Memory B cell (primary cell): ENCODE measurements at regions not wholly inside any gene's neighbourhood (a gene's known extent, or its start where the extent isn't known, plus 50 kb on each side); places are given as distances from the start of the nearest gene placed in this dataset.

Experiments
- ATAC-seq: fragments of 150-1000 bp; cut with Tn5 transposase; 2 replicates; pipeline ENCODE4 v1.10.0; 2021; ENCODE audit warnings: low read depth, mild to moderate bottlenecking, moderate library complexity
- DNase-seq, 2 donors: peaks; one replicate each; pipeline ENCODE4 v3.0.0; 2022; ENCODE audit warnings: low spot score in 2 of 2
- H3K27ac Mint-ChIP-seq: one replicate; pipeline ENCODE4 v1.8.0; 2022; ENCODE audit warnings: mild to moderate bottlenecking, moderate library complexity, mixed read lengths
- H3K27me3 Mint-ChIP-seq: one replicate; pipeline ENCODE4 v1.8.0; 2022; ENCODE audit warnings: mixed read lengths
- H3K36me3 Mint-ChIP-seq: one replicate; pipeline ENCODE4 v1.8.0; 2022; ENCODE audit warnings: mild to moderate bottlenecking, mixed read lengths
- H3K4me1 Mint-ChIP-seq: one replicate; pipeline ENCODE4 v1.8.0; 2022; ENCODE audit warnings: mixed read lengths
- H3K4me3 Mint-ChIP-seq: one replicate; pipeline ENCODE4 v1.8.0; 2022; ENCODE audit warnings: mild to moderate bottlenecking, moderate library complexity, mixed read lengths
- H3K9me3 Mint-ChIP-seq: one replicate; pipeline ENCODE4 v1.8.0; 2022; ENCODE audit warnings: mixed read lengths

DNA sequence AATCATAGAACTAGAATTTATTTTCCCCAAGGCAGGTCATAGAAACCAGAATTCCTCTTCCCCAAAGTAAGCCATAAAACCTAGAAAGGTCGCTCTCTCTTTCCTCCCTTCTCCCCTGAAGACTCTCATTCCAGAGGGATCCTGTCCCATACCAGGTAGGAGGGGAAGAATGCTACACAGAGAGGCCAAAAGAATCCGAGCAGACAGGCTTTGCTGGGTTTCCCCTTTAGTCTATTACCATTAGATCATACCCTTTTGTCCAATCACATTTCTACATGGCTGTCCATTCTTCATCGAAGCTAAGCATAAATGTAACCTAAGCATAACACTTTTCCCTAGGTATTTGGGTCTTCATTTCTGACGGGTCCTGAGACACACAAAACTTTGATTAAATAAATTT lies 204.5 kb downstream of the SPTSSA start:
- no peaks in the 10 kb centered on the region for H3K4me1 Mint-ChIP-seq
- ATAC-seq (no peak), DNase-seq (no peak)
- H3K4me3 Mint-ChIP-seq = no peak overlapping the region
- H3K36me3 Mint-ChIP-seq = no peaks in the 10 kb centered on the region
- no peak overlapping the region for H3K27ac Mint-ChIP-seq
- no peaks in the 10 kb centered on the region for H3K9me3 Mint-ChIP-seq
- peaks cover 7% of the 10 kb centered on the region for H3K27me3 Mint-ChIP-seq

DNA sequence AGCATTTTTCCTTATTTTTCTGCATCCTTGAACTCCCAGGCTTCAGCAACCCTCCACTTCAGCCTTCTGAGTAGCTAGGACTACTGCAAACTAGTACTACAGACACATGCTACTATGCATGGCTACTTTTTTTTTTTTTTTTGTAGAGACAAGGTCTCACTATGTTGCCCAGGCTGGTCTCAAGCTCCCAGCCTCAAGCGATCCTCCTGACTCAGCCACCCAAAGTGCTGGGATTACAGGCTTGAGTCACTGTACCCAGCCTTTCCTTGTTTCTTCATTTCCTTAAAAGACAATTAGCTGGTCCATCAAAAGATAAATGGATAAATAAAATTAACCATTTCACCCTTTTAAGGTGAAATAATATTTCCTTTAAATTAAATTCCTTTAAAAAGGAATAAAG lies 205.8 kb downstream of the SPTSSA start:
- no peak overlapping the region for H3K4me3 Mint-ChIP-seq
- no peak for ATAC-seq
- no peaks in the 10 kb centered on the region for H3K9me3 Mint-ChIP-seq
- no peak for DNase-seq
- no peak overlapping the region for H3K27ac Mint-ChIP-seq
- H3K36me3 Mint-ChIP-seq = no peaks in the 10 kb centered on the region
- no peaks in the 10 kb centered on the region for H3K4me1 Mint-ChIP-seq
- peaks cover 7% of the 10 kb centered on the region for H3K27me3 Mint-ChIP-seq

DNA sequence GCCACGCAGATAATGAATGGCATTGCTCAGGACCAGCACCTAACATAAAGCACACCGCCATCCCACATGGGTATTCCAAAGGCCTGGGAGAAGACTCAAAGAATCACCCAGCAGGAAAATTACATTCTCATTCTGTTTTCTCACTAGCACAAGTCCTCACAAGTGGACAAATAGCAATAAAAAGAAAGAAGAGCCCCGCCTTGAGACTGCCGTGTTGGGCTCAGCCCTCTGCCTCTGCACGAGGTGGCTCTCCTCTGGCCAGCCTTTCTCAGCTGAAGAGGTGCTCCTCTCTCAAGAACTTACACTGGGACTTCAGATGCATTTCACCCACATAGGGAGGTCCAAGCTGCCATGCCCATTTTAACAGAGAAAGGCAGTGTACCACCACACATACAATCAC lies 207.5 kb downstream of the SPTSSA start:
- DNase-seq (no peak), ATAC-seq (no peak)
- Mint-ChIP-seq H3K4me1 (no peaks in the 10 kb centered on the region), H3K4me3 (no peak overlapping the region), H3K9me3 (no peaks in the 10 kb centered on the region), H3K27me3 (peaks cover 5% of the 10 kb centered on the region), H3K27ac (no peak overlapping the region), H3K36me3 (no peaks in the 10 kb centered on the region)

DNA sequence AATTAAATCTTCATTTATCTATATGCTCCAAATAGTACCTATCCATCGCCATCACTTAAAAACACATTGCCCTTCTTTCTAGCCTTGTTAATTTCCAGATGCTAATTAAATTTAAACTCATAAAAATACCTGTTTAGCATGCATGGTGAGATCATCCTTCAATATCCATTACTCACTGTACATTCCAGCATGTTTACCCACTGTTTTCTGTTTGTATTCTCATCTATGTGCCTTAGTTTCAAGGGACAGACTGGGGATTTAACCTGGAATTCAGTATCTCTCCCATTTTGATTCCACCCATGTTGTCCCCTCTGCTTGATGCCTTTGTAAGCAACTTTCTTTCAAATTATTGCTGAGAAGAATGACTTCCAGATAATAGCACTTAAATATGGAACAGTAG lies 208.0 kb downstream of the SPTSSA start:
- DNase-seq = no peak
- ATAC-seq = no peak
- no peak overlapping the region for H3K4me3 Mint-ChIP-seq

DNA sequence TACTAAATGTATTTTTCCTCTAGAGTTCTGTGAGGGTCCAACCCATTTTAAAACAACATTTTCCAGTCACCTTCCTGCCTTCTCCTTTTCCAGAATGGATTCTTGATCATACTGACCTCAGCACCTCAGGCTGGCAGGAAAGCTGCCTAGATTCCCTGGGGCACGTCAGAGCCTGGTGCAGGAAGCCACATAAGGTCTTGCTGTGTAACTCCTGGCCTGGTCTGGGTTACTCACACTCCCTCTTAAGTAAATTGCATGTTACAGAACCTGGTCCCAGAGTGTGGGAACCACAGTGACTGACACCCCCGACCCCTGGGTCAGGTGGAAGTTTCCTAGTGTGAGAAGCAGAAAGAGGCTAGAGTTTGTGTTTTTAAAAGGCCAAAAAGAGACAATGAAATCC lies 209.8 kb downstream of the SPTSSA start:
- DNase-seq (no peak), ATAC-seq (no peak)
- Mint-ChIP-seq H3K4me1 (no peaks in the 10 kb centered on the region), H3K27ac (no peak overlapping the region), H3K36me3 (no peaks in the 10 kb centered on the region), H3K4me3 (no peak overlapping the region), H3K27me3 (peaks cover 5% of the 10 kb centered on the region), H3K9me3 (no peaks in the 10 kb centered on the region)

More for the DNA sequence above, 208.0 kb downstream of the SPTSSA start:
- Mint-ChIP-seq H3K9me3 (no peaks in the 10 kb centered on the region), H3K4me1 (no peaks in the 10 kb centered on the region), H3K36me3 (no peaks in the 10 kb centered on the region), H3K27me3 (peaks cover 5% of the 10 kb centered on the region), H3K27ac (no peak overlapping the region)

DNA sequence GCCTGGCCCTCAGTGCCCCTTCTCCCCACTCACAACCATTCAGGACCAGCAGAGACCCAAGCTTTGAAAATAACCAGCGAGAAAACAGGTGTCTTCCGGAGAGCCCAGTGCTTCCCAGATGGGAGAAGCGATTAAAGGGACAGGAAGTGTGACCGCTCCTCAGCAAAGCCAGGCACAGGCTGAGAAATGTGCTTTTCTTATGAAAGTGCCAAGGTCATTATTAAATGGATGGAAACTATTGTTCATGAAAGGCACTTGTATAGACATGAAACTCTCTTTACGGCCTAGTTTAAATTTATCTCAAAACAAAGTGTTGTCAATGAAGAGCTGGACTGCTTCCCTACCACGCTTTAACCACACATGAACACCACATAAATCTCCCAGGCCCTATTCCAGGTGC lies 210.4 kb downstream of the SPTSSA start:
- H3K4me3 Mint-ChIP-seq = no peak overlapping the region
- H3K9me3 Mint-ChIP-seq = no peaks in the 10 kb centered on the region
- H3K27ac Mint-ChIP-seq = no peak overlapping the region
- H3K36me3 Mint-ChIP-seq = no peaks in the 10 kb centered on the region
- ATAC-seq (no peak), DNase-seq (no peak)
- no peaks in the 10 kb centered on the region for H3K4me1 Mint-ChIP-seq
- peaks cover 5% of the 10 kb centered on the region for H3K27me3 Mint-ChIP-seq

DNA sequence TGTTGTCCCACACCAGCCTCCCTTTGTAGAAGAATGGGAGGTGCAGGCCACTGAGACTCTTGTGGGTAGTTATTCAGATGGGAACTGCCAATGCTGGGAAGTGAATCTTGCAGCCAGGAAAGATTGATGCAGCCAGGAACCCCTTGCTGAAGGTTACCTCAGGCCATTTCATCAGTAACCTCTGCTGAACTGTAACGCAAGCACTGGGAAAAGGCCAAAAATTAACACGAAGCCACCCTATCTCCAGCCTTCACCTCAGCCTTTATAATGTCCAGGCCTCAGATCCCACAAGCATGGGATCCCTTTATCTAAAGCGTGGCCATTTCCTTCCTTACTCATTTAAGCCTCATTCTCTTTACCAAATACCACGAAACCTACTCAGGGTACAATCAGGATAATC lies 211.1 kb downstream of the SPTSSA start:
- DNase-seq = no peak
- Mint-ChIP-seq H3K9me3 (no peaks in the 10 kb centered on the region), H3K27me3 (peaks cover 8% of the 10 kb centered on the region), H3K36me3 (no peaks in the 10 kb centered on the region), H3K27ac (no peak overlapping the region), H3K4me1 (no peaks in the 10 kb centered on the region), H3K4me3 (no peak overlapping the region)
- no peak for ATAC-seq

DNA sequence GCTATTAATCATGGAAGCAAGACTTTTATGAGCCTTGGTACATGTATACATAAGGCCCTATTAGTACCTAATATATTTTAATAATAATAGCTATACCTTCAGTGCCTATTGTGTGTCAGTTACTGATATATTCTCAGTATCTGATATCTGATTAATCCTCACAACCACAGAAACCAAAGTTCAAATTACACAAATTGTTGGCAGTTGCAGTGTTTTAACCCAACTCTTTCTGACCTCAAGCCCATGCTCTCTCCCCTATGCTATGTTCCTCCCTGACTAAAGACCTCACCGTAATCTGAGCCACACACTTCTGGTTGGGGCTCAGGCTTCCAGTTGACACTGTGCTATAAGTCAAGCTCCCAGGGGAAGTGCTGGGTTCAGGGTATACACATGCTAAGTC lies 214.4 kb downstream of the SPTSSA start:
- Mint-ChIP-seq H3K4me1 (no peaks in the 10 kb centered on the region), H3K36me3 (no peaks in the 10 kb centered on the region), H3K27me3 (peaks cover 3% of the 10 kb centered on the region), H3K9me3 (peaks cover 1% of the 10 kb centered on the region), H3K27ac (no peak overlapping the region), H3K4me3 (no peak overlapping the region)
- DNase-seq (no peak), ATAC-seq (no peak)

DNA sequence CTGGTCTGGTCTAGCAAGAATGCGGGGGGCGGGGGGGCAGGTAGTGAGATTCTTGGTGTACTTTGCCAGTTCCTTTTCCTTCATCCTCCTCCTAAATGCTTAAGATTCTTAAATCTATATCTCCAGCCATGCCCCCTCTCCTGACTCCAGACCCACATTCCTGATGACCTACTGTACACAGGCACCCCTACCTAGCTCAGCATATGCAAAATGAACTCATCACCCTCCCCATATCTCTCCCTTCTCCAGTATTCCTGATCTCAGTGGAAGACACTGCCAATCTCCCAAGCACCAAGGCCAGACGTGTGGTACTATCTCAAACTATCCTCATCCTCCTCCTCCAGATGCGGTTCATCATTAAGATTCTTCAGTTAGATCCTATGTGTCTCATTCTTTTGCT lies 215.8 kb downstream of the SPTSSA start:
- no peak overlapping the region for H3K4me3 Mint-ChIP-seq
- ATAC-seq (no peak), DNase-seq (no peak)
- no peak overlapping the region for H3K27ac Mint-ChIP-seq
- H3K9me3 Mint-ChIP-seq = peaks cover 1% of the 10 kb centered on the region
- peaks cover 7% of the 10 kb centered on the region for H3K27me3 Mint-ChIP-seq
- no peaks in the 10 kb centered on the region for H3K36me3 Mint-ChIP-seq
- H3K4me1 Mint-ChIP-seq = no peaks in the 10 kb centered on the region

DNA sequence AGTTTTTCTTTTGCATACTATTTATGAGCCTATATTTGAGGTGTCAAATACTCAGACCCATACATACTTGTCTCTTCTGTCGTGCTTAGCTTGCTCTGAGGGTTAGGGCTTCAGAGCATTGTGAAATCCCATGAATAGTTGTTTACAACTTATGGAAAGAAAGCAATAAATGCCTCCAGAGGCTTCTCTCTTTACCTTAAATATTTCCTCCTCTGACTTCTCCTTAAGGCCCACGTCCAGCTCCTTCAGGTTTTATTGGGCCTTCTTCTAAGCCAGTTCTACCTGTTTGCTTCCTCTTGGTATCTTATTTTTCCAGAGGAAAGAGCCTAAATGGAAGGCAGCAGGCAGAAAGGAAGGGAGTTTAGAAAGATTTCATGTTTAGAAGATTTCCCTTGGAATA lies 218.6 kb downstream of the SPTSSA start:
- no peak for ATAC-seq
- no peak overlapping the region for H3K4me3 Mint-ChIP-seq
- H3K27me3 Mint-ChIP-seq = peaks cover 10% of the 10 kb centered on the region
- DNase-seq = no peak
- H3K9me3 Mint-ChIP-seq = peaks cover 1% of the 10 kb centered on the region
- no peak overlapping the region for H3K27ac Mint-ChIP-seq
- no peaks in the 10 kb centered on the region for H3K36me3 Mint-ChIP-seq
- no peaks in the 10 kb centered on the region for H3K4me1 Mint-ChIP-seq

DNA sequence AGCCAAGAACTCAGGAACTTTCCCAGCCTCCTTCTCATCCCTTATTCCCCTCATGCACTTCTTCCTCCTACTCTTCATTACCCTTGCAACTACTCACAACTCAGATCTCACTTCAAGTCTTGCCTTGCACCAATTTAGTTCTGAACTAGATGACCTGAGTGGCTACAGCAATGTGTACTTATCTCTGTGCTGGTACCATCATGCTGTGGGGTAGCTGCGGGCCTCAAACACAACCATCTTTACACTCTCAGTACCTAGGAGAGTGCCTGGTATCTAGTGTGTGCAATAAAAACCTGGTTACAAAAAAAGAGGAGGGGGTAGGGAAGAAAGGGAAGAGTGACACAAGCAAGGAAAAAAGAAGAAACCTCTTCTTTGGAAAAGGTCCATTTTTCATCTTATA lies 219.0 kb downstream of the SPTSSA start:
- Mint-ChIP-seq H3K4me3 (no peak overlapping the region), H3K27ac (no peak overlapping the region), H3K4me1 (no peaks in the 10 kb centered on the region), H3K36me3 (no peaks in the 10 kb centered on the region), H3K27me3 (peaks cover 10% of the 10 kb centered on the region), H3K9me3 (peaks cover 1% of the 10 kb centered on the region)
- no peak for DNase-seq
- no peak for ATAC-seq

DNA sequence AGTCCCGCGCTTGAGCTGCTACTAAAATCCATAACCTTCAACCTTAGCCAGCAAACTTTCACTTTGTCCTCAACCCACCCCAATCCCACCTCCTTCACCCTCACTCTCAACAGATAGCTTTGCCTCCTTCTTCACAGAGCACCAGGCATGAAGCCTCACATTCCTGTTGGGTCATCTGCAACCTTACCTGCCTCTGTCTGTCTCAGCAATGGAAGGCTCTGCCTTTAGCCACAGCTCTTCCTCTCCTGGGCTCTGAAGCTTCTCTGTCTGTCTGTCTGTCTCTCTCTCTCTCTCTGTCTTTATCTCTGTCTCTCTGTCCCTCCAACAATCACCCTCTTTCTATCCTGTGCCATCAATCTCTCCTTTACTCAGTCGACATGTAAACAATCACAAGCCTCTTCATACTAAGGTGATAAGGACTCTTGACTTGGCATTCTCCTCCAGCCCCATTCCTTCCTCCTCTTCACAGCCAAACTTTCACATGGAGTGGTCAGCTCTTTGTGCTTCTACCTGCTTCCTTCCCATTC lies 220.8 kb downstream of the SPTSSA start:
- H3K36me3 Mint-ChIP-seq = no peaks in the 10 kb centered on the region
- no peak overlapping the region for H3K27ac Mint-ChIP-seq
- H3K4me3 Mint-ChIP-seq = no peak overlapping the region
- ATAC-seq = no peak
- H3K27me3 Mint-ChIP-seq = peaks cover 10% of the 10 kb centered on the region
- DNase-seq = no peak
- peaks cover 1% of the 10 kb centered on the region for H3K9me3 Mint-ChIP-seq
- H3K4me1 Mint-ChIP-seq = no peaks in the 10 kb centered on the region

DNA sequence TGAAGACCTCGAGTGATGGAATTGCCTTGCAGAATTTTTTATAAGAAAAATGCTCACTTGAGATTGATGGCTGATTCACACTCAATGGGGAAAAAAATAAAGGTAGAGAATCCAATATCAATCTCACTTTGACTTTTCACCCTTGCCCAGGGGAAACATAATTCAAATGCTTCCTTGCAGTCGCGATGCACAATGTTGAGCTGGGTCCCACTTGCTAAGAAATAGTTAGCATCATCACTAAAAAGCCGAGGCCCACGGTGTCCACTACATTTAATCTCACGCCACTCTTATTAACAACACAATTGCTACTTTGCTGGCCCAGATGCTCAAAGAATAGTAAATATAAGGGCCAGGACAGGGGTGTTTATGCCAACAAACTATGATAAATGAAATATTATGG lies 223.4 kb downstream of the SPTSSA start:
- H3K4me1 Mint-ChIP-seq = no peaks in the 10 kb centered on the region
- ATAC-seq (no peak), DNase-seq (no peak)
- no peak overlapping the region for H3K27ac Mint-ChIP-seq
- H3K27me3 Mint-ChIP-seq = peaks cover 9% of the 10 kb centered on the region
- no peaks in the 10 kb centered on the region for H3K9me3 Mint-ChIP-seq
- no peaks in the 10 kb centered on the region for H3K36me3 Mint-ChIP-seq
- no peak overlapping the region for H3K4me3 Mint-ChIP-seq

DNA sequence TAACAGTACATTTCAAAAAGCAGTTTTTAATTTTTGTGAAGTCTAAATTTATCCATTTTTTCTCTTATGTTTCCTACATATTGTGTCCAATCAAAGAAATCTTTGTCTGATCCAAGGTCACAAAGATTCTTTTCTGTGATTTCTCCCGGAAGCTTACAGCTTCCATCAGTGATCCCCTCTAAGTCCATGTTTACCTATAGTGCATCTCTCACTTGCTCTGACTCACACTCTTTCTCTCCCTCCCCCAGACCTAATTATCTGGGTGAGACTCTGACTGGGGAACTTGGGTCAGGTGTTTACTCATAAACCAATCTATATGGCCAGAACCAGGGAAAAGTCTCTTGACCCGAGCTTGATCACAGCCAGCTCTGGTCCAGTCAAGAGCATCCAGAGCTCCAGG lies 224.4 kb downstream of the SPTSSA start:
- Mint-ChIP-seq H3K4me3 (no peak overlapping the region), H3K4me1 (no peaks in the 10 kb centered on the region), H3K27me3 (peaks cover 9% of the 10 kb centered on the region), H3K9me3 (no peaks in the 10 kb centered on the region), H3K36me3 (no peaks in the 10 kb centered on the region), H3K27ac (no peak overlapping the region)
- no peak for ATAC-seq
- DNase-seq = no peak

DNA sequence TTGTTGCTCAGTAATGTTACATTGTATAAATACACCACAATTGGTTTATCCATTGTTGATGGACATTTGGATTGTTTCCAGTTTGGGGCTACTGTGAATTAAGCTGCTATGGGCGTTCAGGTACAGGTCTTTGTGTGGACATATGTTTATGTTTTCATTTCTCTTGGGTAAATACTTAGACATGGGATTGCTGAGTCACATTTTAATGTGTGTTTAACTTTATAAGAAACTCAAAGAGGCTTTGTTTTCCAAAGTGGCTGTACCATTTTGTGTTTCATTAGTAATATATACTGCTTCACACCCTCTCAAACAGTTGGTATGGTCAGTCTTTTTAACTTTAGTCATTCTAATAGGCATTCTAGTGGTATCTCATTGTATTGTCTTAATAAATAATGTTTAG lies 225.0 kb downstream of the SPTSSA start:
- Mint-ChIP-seq H3K27me3 (peaks cover 9% of the 10 kb centered on the region), H3K36me3 (no peaks in the 10 kb centered on the region), H3K27ac (no peak overlapping the region), H3K4me3 (no peak overlapping the region), H3K4me1 (no peaks in the 10 kb centered on the region), H3K9me3 (no peaks in the 10 kb centered on the region)
- no peak for ATAC-seq
- DNase-seq = no peak
